Ovary (tissue), 7 donors: ENCODE measurements at regions not wholly inside any gene's neighbourhood (a gene's known extent, or its start where the extent isn't known, plus 50 kb on each side); places are given as distances from the start of the nearest gene placed in this dataset.
A peak's percentile ranks its signal among the peaks of the same experiment; 100 is the strongest.

Source experiments
- DNase-seq, 5 donors: peaks; one replicate each; pipeline ENCODE4 v3.0.0-alpha.2; 2019 to 2020
- H3K27ac ChIP-seq, 2 donors: fragments of 200-600 bp; one replicate each; pipeline versions ENCODE4 v1.5.1 to v1.8.0; 2019 to 2022
- H3K27me3 ChIP-seq: fragments of 200-600 bp; one replicate; pipeline ENCODE4 v1.8.0; 2022
- H3K36me3 ChIP-seq: fragments of 200-600 bp; sonication (generic); one replicate; pipeline ENCODE4 v1.5.1; 2019
- H3K4me1 ChIP-seq: one replicate; pipeline ENCODE4 v1.8.1; 2013; ENCODE audit warnings: mild to moderate bottlenecking, moderate library complexity; ENCODE audit not compliant: insufficient read depth
- H3K4me3 ChIP-seq: fragments of 200-600 bp; sonication (generic); one replicate; pipeline ENCODE4 v1.5.1; 2017
- H3K9me3 ChIP-seq, 2 donors: fragments of 200-600 bp in 1 of 2; sonication (generic) in 1 of 2; one replicate each; pipeline versions ENCODE4 v1.5.1 to v1.8.1; 2013 to 2019; ENCODE audit warnings: mild to moderate bottlenecking in 1 of 2, moderate library complexity in 1 of 2
- CTCF ChIP-seq, 3 donors: fragments of 450-650 bp in 2 of 3; fragments of 200-600 bp in 1 of 3; IDR thresholded peaks; one replicate each; pipeline versions ENCODE4 v1.5.1 to v1.8.0; 2016 to 2022; ENCODE audit warnings: antibody characterized with exemption in 3 of 3, mild to moderate bottlenecking in 1 of 3
- EP300 ChIP-seq: sonication (generic); formaldehyde crosslinking; IDR thresholded peaks from one replicate; pipeline ENCODE4 v1.6.1; 2017; ENCODE audit warnings: antibody characterized with exemption
- POLR2A ChIP-seq: fragments of 450-650 bp; IDR thresholded peaks from one replicate; pipeline ENCODE4 v1.6.1; 2017; ENCODE audit warnings: antibody characterized with exemption, mild to moderate bottlenecking, moderate library complexity
- WGBS, 3 donors: extraction: QIAGEN DNeasy Blood & Tissue Kit in 1 of 3; methylation state at CpG; one replicate each; pipeline versions ENCODE4 v1.1.5 to v1.1.7; 2013 to 2017; 5-methylcytosine and 5-hydroxymethylcytosine counted together
- intact Hi-C, 4 donors: fragments of 100-400 bp; cut with DNase I; formaldehyde crosslinking; loops; one replicate each; pipeline versions ENCODE4 v1.11.0 to v1.15.1; 2022 to 2023
- donor health status: DM: no; HTN: no; CAD: no; lungs with moderate emphysema.
- donor health status: DM: no; HTN: no; CAD: no.
- donor health status: Bipolar disorder and iron deficiency.
- donor health status: DM: no; HTN: no; CAD: no.
- donor health status: DM: yes; HTN: yes; CAD: no.

GRCh38 chr15:93485438-93486327 is 396.7 kb upstream of the RGMA start:
- DNase-seq, result peak; percentile 48 to 69 (median 61)
- Histone ChIP-seq H3K9me3 (no peaks in the 10 kb centered on the region), H3K36me3 (no peaks in the 10 kb centered on the region), H3K27ac (peak overlapping the region; percentile 46 to 70), H3K27me3 (no peaks in the 10 kb centered on the region), H3K4me1 (peaks cover 12% of the 10 kb centered on the region), H3K4me3 (no peak overlapping the region)
- intact Hi-C loops, result loop anchor here in 2 of 4 donors (5.0 to 10.0 kb wide), 3 partner anchors 411 to 683 kb away; no protein-coding TSS in a partner anchor
- 24 to 25% (median 25%) methylated on average over 11 of the region's 11 CpGs for WGBS, 3 donors
- TF ChIP-seq CTCF (IDR thresholded peaks at IDR 0.05) (peak in 2 of 3 donors; percentile 31 to 60), POLR2A (no peak)

- 82 to 100% (median 95%) methylated on average over 4 of the region's 4 CpGs for WGBS, 3 donors
- Histone ChIP-seq H3K36me3 (no peaks in the 10 kb centered on the region), H3K27ac (no peak overlapping the region), H3K4me1 (peaks cover 21% of the 10 kb centered on the region), H3K27me3 (no peaks in the 10 kb centered on the region), H3K4me3 (no peak overlapping the region), H3K9me3 (no peaks in the 10 kb centered on the region)
- TF ChIP-seq POLR2A (no peak), EP300 (no peak)
- intact Hi-C loops, result loop anchor here in 2 of 4 donors (10.0 kb wide), 2 partner anchors 409 to 449 kb away; no protein-coding TSS in a partner anchor
- DNase-seq, result no peak
These were observed 394.9 kb upstream of the RGMA start for GRCh38 chr15:93483923-93484322.

- DNase-seq, result no peak
- Histone ChIP-seq H3K4me3 (no peak overlapping the region), H3K4me1 (peaks cover 28% of the 10 kb centered on the region), H3K27me3 (no peaks in the 10 kb centered on the region), H3K36me3 (no peaks in the 10 kb centered on the region), H3K27ac (no peak overlapping the region), H3K9me3 (no peaks in the 10 kb centered on the region)
- TF ChIP-seq POLR2A (no peak), EP300 (no peak), CTCF (IDR thresholded peaks at IDR 0.05) (no peak)
- intact Hi-C loops, result loop anchor here in 2 of 4 donors (10.0 kb wide), 2 partner anchors 408 to 448 kb away; no protein-coding TSS in a partner anchor
- 59 to 60% (median 60%) methylated on average over 6 of the region's 6 CpGs for WGBS, 3 donors
These were observed 393.7 kb upstream of the RGMA start for GRCh38 chr15:93482731-93483130.

- Histone ChIP-seq H3K27ac (peak overlapping the region in 1 of 2 donors; percentile 22), H3K36me3 (no peaks in the 10 kb centered on the region), H3K4me1 (peaks cover 21% of the 10 kb centered on the region), H3K27me3 (no peaks in the 10 kb centered on the region), H3K4me3 (no peak overlapping the region), H3K9me3 (no peaks in the 10 kb centered on the region)
- peak; percentile 61 to 81 (median 71) for DNase-seq
- intact Hi-C loops, result loop anchor here in 2 of 4 donors (10.0 kb wide), 3 partner anchors 395 to 445 kb away; partner anchors contain the start of gene RGMA (in 1 of the 2)
- 16 to 39% (median 23%) methylated on average over 2 of the region's 2 CpGs for WGBS, 3 donors
- TF ChIP-seq CTCF (IDR thresholded peaks at IDR 0.05) (no peak), POLR2A (no peak), EP300 (no peak)
These were observed 390.7 kb upstream of the RGMA start for GRCh38 chr15:93479715-93480114.

- no peak for TF ChIP-seq POLR2A
- TF ChIP-seq EP300, result no peak
- TF ChIP-seq CTCF (IDR thresholded peaks at IDR 0.05), result no peak
- Histone ChIP-seq H3K27ac (peak overlapping the region in 1 of 2 donors; percentile 22), H3K9me3 (no peaks in the 10 kb centered on the region), H3K4me3 (no peak overlapping the region), H3K36me3 (no peaks in the 10 kb centered on the region), H3K4me1 (peaks cover 21% of the 10 kb centered on the region), H3K27me3 (no peaks in the 10 kb centered on the region)
- no peak for DNase-seq
- intact Hi-C loops, result loop anchor here in 1 of 4 donors (10.0 kb wide), 1 partner anchor 394 kb away; the partner anchor contains the start of gene RGMA
- WGBS, 3 donors, result 82 to 87% (median 82%) methylated on average over 5 of the region's 5 CpGs
These were observed 389.9 kb upstream of the RGMA start for GRCh38 chr15:93478947-93479346.
